ENCODE measurements at regions not wholly inside any gene's neighbourhood (a gene's known extent, or its start where the extent isn't known, plus 50 kb on each side); places are given as distances from the start of the nearest gene placed in this dataset.
"Not testable (repeated sequence)": the region's sequence is repeated elsewhere in the genome, so short reads cannot be mapped to it uniquely, and the experiment has no call there.

DNA sequence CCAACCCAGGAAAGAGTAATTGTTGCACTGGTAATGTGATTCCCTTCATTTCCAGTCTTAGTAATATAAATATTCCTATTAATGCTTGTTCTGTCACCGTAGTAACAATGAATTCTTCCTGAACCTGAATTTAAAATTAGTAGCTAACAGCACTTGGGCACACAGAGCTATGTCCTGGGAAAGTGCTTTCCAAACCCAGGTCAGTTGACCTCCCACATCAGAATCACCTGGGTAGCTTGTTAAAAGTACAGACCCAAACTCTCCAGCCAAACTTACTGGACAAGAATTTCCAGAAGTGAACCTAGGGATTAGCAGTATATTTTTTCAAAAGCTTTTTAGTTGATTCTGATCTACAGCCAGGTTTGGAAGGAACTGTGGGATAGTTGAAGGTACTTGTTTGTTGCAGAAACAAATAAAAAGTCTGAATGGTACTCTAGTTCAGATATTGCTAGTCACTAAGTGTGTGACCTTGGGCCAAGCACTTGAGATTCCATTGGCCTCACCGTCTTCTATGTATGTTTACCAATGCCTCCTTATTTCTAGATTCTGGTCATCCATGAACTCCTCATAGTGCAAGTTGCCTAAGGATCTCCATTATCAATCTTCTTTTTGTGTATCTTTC, 192.9 kb upstream of the CNKSR2 start:
- DNase-seq (ENCODE audit: low read depth, low spot score), result no peak
- TF ChIP-seq, protein P1, sequence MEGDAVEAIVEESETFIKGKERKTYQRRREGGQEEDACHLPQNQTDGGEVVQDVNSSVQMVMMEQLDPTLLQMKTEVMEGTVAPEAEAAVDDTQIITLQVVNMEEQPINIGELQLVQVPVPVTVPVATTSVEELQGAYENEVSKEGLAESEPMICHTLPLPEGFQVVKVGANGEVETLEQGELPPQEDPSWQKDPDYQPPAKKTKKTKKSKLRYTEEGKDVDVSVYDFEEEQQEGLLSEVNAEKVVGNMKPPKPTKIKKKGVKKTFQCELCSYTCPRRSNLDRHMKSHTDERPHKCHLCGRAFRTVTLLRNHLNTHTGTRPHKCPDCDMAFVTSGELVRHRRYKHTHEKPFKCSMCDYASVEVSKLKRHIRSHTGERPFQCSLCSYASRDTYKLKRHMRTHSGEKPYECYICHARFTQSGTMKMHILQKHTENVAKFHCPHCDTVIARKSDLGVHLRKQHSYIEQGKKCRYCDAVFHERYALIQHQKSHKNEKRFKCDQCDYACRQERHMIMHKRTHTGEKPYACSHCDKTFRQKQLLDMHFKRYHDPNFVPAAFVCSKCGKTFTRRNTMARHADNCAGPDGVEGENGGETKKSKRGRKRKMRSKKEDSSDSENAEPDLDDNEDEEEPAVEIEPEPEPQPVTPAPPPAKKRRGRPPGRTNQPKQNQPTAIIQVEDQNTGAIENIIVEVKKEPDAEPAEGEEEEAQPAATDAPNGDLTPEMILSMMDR (IDR thresholded peaks at IDR 0.05; ENCODE audit: low read depth, low read length), result no peak
- H3K4me3 ChIP-seq (ENCODE audit: low read depth, low read length), result no peak overlapping the region
- in situ Hi-C loops (cut with HindIII; ENCODE audit: low sequenced_read_pairs), result no loop called here

DNA sequence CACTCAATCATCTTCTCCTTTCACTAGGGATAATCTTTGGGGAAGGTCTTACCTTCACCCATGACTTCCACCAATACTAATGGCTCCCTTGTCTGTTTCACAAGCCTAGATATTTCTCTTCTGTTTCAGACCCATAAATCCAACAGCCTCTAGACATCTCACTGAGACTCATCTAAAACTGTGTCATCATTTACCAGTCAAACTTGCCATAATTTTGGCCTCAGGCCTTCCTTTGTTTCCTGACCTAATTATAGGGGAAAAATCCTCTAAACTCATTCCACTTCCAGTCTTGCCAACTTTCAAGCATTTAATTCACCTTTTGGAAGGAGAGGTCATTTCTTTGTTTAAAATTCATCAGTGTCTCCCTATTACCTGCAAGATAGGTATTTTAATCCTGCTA, 181.0 kb upstream of the CNKSR2 start:
- H3K4me3 ChIP-seq (ENCODE audit: low read depth, low read length), result no peak overlapping the region
- in situ Hi-C loops (cut with HindIII; ENCODE audit: low sequenced_read_pairs), result no loop called here
- DNase-seq (ENCODE audit: low read depth, low spot score), result no peak
- TF ChIP-seq, protein P1 (IDR thresholded peaks at IDR 0.05; ENCODE audit: low read depth, low read length), result no peak

DNA sequence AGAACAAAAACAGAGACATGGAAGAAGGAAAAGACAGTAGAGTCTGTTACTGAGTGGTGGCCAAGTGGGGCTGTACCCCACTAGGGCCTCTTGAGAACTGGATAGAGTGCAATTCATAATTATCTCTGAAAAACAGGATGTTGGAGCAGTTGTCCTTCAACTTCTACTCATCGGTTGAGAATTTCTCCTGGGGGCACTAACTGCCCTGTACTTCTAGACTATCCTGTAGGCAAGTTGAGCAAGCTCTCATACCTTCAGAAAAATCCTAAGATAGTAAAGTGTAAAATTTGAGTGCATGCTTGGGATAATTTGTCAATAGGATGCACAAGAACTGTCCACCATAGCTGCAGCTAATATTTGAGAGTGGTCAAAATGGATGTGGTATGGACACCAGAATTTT, 179.7 kb upstream of the CNKSR2 start:
- no peak overlapping the region for H3K4me3 ChIP-seq (ENCODE audit: low read depth, low read length)
- TF ChIP-seq, protein P1 (IDR thresholded peaks at IDR 0.05; ENCODE audit: low read depth, low read length), result no peak
- in situ Hi-C loops (cut with HindIII; ENCODE audit: low sequenced_read_pairs), result no loop called here
- DNase-seq (ENCODE audit: low read depth, low spot score), result no peak

DNA sequence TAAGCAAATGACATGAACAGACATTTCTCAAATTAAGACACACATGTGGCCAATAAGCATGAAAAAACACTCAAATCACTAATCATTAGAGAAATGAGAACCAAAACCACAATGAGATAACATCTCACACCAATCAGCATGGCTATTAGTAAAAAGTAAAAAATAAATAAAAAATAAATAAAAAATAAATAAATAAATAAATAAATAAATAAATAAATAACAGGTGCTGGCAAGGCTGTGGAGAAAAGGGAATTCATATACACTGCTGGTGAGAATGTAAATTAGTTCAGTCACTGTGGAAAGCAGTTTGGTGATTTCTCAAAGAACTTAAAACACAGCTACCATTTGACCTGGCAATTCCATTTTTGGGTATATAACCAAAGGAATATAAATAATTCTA, 167.1 kb upstream of the CNKSR2 start:
- TF ChIP-seq, protein P1 (IDR thresholded peaks at IDR 0.05; ENCODE audit: low read depth, low read length), result no peak
- in situ Hi-C loops (cut with HindIII; ENCODE audit: low sequenced_read_pairs), result no loop called here

DNA sequence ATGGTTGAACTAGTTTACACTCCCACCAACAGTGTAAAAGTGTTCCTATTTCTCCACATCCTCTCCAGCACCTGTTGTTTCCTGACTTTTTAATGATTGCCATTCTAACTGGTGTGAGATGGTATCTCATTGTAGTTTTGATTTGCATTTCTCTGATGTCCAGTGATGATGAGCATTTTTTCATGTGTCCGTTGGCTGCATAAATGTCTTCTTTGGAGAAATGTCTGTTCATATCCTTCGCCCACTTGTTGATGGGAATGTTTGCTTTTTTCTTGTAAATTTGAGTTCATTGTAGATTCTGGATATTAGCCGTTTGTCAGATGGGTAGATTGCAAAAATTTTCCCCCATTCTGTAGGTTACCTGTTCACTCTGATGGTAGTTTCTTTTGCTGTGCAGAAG, 155.0 kb upstream of the CNKSR2 start:
- in situ Hi-C loops (cut with HindIII; ENCODE audit: low sequenced_read_pairs), result not testable (repeated sequence)

More for the DNA sequence above, 167.1 kb upstream of the CNKSR2 start:
- no peak for DNase-seq (ENCODE audit: low read depth, low spot score)
- H3K4me3 ChIP-seq (ENCODE audit: low read depth, low read length), result no peak overlapping the region

DNA sequence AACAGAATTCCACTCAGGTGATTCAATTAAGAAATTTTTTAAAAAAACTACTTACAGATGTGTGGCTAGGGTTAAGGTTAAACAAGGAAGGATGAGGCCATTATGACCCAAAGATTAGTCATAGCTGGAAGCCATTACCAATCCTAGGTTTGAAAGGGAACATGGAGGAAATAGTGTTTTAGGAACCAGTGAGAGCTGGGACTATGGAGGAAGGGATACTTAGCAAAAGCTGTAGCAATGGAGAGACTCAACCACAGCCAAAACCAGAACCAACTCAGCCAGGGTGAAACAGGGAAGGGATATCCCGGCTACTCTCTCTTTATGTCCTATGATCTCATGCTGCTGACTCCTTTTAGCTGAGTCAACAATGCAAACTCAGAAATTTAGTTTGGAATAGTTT, 148.6 kb upstream of the CNKSR2 start:
- TF ChIP-seq, protein P1 (IDR thresholded peaks at IDR 0.05; ENCODE audit: low read depth, low read length), result no peak
- H3K4me3 ChIP-seq (ENCODE audit: low read depth, low read length), result no peak overlapping the region
- in situ Hi-C loops (cut with HindIII; ENCODE audit: low sequenced_read_pairs), result no loop called here
- DNase-seq (ENCODE audit: low read depth, low spot score), result peak; percentile 2

More for the DNA sequence above, 155.0 kb upstream of the CNKSR2 start:
- not testable (repeated sequence) for DNase-seq (ENCODE audit: low read depth, low spot score); H3K4me3 ChIP-seq (ENCODE audit: low read depth, low read length)

DNA sequence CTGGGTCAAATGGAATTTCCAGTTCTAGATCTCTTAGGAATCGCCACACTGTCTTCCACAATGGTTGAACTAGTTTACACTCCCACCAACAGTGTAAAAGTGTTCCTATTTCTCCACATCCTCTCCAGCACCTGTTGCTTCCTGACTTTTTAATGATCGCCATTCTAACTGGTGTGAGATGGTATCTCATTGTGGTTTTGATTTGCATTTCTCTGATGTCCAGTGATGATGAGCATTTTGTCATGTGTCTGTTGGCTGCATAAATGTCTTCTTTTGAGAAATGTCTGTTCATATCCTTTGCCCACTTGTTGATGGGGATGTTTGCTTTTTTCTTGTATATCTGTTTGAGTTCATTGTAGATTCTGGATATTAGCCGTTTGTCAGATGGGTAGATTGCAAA, 145.2 kb upstream of the CNKSR2 start:
- DNase-seq (ENCODE audit: low read depth, low spot score); in situ Hi-C loops (cut with HindIII; ENCODE audit: low sequenced_read_pairs); H3K4me3 ChIP-seq (ENCODE audit: low read depth, low read length): not testable (repeated sequence)
